GM21723 (cell line): ENCODE measurements at regions not wholly inside any gene's neighbourhood (a gene's known extent, or its start where the extent isn't known, plus 50 kb on each side); places are given as distances from the start of the nearest gene placed in this dataset.

ENCODE experiments used
- ATAC-seq: cut with Tn5 transposase; IDR thresholded peaks from one replicate; pipeline ENCODE4 v1.9.1; 2021; ENCODE audit warnings: mild to moderate bottlenecking, moderate library complexity; ENCODE audit not compliant: unreplicated experiment

DNA sequence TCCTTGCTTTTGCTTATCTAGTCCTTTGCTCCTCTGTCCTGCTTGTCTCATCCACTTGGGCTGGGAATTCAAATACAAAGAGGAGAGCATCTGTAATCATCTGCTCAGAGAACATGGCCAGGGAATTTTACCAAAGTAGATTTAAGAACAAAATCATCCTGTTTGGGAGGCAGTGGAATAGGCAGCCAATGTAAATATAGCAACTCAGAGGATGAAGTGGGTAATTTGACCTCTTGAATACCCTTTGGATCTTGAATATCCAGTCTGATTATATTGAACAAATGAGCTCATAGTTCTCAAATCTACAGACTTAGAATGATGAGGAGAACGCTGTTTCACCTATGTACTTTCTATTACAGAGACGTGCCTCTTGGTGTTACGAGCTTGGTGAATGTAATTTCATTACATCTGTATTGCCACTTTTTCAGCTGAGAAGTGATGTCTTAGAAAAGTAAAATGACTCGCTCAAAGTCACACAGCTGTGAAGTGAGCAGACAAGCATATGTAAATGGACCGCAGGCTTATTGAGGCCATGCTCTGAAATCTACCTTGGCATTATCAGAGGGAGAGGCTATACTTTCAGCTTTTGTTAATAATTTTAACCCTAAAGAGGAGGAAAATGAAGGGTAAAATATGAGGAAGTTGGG lies 266.3 kb downstream of the MTX2 start:
- no peak for ATAC-seq

- ATAC-seq = no peak
Measured at GRCh38 chr2:176536439-176537133, 267.3 kb downstream of the MTX2 start.

- no peak for ATAC-seq
Measured at GRCh38 chr2:176537932-176538331, 268.7 kb downstream of the MTX2 start.

DNA sequence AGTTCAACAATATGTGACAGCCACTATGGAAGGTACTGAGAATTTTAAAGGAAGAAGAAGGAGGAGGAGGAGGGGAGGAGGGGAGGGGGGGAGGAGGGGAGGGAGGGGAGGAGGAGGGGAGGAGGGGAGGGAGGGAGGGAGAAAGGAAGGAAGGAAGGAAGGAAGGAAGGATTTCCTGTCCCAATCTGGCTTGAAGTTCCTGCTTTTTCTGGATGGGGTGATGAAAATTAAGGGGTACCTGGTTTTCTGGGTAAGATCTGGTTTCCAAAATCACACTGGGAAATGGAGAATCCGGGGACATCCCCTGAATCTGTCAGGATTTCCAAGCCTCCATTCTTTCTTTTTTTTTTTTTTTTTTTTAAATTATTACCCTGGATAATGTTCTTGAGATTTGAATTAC lies 271.8 kb downstream of the MTX2 start:
- ATAC-seq = no peak

DNA sequence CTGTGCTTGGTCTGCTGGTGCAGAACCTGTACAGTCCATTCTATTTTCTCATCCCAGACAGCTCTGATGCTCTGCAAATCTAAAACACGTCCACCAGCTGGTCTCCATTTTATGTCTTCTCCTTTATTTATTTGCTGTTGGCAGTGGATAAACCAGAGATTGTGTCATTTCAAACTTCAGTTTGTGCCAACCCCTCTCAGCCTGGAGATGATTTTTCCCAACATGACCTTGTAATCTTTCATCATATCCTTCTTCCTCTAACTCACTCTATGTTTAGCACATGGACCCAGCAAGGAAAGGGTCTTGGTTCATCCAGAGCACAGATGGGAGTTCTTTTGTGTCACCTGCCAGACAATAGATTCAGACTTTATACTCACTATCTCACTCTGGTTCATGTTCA lies 273.2 kb downstream of the MTX2 start:
- ATAC-seq = no peak

GRCh38 chr2:176544557-176544956 lies 275.3 kb downstream of the MTX2 start:
- no peak for ATAC-seq

- ATAC-seq = no peak
Measured at GRCh38 chr2:176544991-176545956, 276.0 kb downstream of the MTX2 start.

GRCh38 chr2:176546550-176546949 lies 277.3 kb downstream of the MTX2 start:
- no peak for ATAC-seq

GRCh38 chr2:176552501-176553135 lies 283.4 kb downstream of the MTX2 start:
- ATAC-seq = no peak

DNA sequence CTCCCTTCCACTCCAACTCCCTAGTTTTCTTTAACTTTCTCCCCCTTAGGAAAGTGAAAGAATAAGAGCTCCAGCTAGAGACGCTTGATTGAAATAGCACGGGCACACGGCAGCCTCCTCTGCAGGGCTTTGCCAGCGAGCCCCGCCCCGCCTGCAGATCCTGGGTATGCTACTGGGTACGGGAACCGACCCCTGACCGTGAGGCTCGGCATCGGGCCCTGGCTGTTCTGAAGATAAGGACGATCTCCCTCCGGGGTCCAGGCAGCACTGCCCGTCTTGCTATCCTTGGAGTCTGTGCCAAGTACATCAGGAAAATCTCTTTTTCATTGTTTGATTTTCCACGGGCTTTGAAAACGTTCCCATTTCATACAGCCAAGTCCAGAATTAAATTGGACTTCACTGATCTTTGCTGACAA lies 284.5 kb downstream of the MTX2 start:
- ATAC-seq = no peak

- ATAC-seq = no peak
Measured at GRCh38 chr2:176554101-176555048, 285.1 kb downstream of the MTX2 start.

- no peak for ATAC-seq
Measured at GRCh38 chr2:176555112-176555511, 285.9 kb downstream of the MTX2 start.

DNA sequence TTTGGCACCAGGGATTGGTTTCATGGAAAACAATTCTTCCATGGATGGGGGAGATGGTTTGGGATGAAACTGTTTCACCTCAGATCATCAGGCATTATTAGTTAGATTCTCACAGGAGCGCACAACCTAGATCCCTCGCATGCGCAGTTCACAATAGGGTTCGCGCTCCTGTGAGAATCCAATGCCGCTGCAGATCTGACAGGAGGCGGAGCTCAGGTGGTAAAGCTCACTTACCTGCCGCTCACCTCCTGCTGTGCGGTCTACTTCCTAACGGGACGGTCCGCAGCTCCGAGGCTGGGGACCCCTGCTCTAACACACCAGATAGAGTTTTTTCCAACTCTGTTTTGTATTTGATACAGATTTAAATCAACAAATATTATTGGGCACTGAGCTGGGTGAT lies 286.5 kb downstream of the MTX2 start:
- no peak for ATAC-seq

GRCh38 chr2:176556373-176556772 lies 287.1 kb downstream of the MTX2 start:
- ATAC-seq = no peak

DNA sequence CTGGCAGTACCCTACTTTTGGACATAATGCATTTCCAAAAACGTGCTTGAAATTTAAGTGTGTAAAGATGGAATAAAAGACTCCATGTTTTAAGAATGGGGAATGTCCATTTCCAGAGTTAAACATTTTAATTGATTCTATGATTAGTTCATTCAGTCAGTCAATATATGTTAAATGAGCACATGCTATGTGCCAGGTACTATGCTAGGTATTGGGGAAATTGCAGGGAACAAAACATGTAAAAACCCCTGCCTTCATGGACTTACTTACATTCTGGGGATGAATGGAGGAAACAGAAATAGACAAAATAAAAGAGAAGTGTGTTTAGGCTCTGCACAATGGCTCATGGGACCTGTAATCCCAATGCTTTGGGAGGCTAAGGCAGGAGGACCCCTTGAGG lies 288.6 kb downstream of the MTX2 start:
- ATAC-seq = no peak

GRCh38 chr2:176558574-176559140 lies 289.4 kb downstream of the MTX2 start:
- ATAC-seq = no peak

DNA sequence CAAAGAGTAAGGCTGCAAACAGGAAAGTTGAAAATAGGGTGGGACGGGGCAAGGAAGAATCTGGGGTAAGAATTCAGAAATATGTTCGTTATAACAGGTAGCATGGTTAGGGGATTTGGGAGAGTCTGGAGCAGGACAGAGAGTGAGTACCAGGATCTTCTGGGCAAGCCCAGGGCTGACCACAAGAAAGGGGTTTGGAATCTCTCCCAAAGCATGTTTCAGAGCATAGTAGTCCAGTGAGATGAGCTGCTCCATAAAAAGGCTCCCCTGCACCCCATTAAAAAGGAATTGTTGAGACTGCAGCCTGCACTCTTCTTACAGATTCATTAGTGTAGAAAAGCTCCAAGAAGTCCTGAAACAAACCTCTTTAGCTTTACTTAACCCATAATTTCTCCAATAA lies 291.1 kb downstream of the MTX2 start:
- ATAC-seq = no peak

DNA sequence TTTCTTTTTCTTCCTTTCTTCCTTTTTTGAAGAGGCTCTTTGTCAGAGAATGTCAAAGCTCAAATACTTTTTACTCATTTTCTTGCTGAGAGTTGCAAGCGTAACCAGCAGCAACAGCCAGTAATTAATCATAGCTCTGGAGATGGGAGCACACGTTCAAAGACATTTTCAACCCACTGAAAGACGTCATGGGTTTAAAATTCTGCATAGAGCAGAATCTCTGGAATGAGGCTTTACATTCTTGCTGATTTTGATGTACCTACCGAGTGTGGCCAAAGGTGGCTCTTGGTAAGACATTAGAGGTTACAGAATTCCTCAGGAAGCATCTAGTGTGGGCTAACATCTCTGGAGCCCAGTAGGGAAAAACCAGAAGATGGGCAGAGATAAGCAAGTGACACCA lies 292.5 kb downstream of the MTX2 start:
- ATAC-seq = no peak

GRCh38 chr2:176562359-176563078 lies 293.3 kb downstream of the MTX2 start:
- no peak for ATAC-seq
